Midbrain (tissue), 1 donor: ENCODE measurements at regions not wholly inside any gene's neighbourhood (a gene's known extent, or its start where the extent isn't known, plus 50 kb on each side); places are given as distances from the start of the nearest gene placed in this dataset.
A peak's percentile ranks its signal among the peaks of the same experiment; 100 is the strongest.

ENCODE experiments used
- DNase-seq: peaks from one replicate; lab custom pipeline; 2025; lab: John Stamatoyannopoulos, UW

DNA sequence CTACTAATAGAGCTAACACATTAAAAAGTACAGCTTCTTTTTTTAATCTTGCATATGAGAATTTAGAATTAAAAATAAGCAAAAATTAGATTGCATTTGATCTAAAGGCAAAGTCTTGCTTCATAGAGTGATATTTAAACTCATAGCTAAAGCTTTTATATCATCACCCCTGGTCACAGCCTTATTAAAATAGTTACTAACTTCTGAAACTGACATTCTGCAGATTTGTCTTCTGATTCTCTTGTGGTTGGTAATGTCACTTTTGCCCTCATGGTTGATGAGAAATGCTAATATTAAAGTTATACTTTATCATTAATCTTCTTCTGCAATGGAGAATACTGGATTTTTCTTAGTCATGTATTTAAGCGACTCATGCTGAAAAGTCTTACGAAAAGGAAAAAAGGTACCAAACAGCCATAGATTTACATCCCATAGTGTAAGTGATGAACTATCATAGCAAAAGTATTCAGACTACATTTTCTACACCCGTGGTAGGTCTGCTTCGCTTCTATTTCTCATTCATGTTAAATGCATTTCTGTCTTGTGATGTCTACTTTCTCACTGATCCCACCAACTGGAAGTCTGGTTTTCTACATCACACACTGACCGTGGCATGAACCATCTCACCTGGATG lies 330.5 kb upstream of the B3GALT2 start:
- DNase-seq, result no peak

DNA sequence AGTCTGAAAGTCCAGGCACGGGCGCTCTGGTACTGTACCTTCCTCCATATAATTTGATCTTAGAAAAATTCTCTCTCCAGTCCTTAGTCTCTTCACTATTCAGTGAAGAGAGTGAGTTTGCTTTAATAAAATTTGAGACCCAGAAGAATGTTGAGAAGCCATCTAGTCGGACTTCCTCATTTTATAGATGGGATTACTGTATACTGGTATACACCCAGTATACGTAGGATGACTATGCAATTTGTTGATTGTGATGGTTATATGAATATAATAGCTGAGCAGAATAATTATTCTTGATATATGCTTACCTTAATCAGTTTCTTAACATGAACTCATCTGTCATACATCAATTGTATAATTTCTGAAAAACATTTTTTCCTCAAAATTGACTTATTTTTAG lies 328.0 kb upstream of the B3GALT2 start:
- no peak for DNase-seq

DNA sequence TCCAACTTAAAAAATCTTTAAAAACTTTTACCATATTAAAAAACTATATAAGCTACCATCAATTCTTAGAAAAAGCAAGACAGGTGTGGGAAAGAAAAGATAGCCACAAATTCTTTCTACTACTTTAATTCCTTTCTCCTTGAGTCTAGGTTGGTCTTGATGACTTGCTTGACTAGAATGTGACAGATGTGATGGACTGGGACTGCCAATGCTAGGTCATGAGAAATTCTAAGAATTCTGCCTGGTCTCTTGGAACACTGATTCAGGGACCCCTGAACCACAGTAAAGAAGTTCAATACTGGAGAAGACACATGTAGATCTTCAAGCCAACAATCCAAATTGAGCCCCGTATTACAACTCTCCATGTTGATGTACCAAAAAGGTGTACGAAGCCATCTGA lies 326.6 kb upstream of the B3GALT2 start:
- no peak for DNase-seq

DNA sequence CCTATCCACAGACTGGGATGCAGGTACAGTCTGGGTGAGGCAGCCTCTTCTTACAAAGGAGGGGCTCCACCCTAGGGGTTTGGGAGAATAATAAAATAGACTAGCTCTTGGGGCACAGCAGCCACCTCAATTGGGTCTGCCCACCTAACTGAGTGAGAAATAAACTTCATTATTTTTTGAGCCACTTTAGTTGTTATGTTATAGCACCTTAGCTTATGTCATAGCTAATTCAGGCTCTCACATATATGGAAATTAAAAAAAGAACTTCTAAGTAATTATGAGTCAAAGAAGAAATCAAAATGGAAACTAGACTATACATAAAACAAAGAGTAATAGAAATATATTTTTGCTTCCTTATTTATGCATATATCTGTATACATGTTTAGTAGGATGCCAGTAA lies 318.5 kb upstream of the B3GALT2 start:
- DNase-seq, result no peak

DNA sequence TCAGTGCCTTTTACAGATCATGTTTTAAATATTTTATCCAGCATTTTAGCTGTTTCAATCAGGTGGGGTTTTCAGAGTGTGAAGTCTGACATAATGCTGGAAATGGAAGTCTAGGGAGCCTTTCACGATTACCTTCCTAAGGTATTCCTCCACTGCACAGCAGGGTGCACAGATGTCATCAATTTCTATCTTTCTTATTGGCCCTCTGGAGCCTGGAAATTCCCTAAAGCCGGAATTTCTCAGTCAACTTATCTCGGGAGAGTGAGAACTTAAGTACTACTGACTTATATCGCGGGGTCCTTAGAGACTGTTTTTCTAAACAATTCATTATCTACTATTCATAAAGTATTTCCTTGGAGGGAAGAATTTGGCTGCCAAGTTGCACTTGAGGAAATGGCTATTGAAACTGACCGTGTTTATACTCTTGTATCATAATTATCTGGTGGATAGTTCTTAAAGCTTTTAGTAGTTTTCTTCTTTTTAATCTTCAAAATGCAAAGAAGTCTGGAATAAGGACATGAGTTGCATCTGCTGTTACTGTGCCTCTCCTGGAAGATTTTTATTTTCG lies 311.8 kb upstream of the B3GALT2 start:
- no peak for DNase-seq

DNA sequence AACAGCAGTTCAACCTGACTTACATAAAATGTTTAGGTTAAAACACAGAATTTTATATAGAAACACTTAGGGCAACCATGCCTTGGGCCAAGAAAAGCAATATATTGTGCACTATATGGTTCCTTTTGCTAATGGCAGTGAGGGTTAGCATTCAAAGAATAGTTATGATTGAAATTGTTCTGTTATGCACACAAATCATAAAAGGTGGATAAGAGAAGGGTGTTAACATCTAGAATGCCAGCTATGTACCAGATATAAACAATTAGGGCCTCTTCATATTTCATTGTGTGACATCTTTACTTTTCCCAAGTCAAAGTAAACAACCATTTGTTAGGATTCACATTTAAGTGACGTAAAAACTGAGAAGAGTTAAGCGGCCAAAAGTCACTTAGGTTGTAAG lies 308.0 kb upstream of the B3GALT2 start:
- DNase-seq, result no peak

DNA sequence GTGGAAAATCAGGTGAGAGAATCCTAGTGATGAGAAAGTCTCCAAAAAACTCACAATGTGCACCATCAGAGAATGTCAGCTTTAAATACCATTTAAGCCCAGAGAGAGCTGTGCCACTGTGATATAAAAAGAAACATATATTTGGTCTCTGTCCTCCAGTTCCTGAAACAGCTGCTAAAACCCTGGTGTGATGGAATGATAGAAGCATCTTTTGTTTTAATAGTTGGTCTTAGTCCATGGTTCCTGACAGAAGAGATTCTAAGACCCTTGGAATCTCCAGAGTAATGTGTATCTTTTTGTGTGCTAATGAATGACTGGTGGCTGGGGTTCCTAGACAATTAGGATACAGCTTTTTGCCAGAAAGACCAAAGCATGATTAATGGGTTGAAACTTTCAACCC lies 302.8 kb upstream of the B3GALT2 start:
- no peak for DNase-seq

DNA sequence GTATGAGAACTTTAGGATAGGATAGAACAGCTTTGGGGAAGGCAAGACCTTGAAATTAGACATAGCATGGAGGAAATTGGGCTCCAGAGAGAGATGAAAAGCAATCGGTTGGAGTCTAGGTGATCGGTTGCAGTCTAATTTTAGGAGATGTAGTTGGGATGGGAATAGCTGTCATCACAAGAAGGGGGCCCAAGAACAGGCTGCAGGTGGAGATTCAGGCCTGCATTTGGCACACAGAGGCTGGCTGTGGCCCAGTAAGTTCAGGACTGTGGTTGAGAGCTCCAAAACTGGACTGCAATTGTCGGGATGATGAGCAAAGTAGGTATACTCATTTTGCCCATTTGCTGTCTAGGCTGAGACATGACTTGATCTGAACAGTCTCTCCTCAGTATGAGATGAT lies 301.3 kb upstream of the B3GALT2 start:
- DNase-seq, result no peak

DNA sequence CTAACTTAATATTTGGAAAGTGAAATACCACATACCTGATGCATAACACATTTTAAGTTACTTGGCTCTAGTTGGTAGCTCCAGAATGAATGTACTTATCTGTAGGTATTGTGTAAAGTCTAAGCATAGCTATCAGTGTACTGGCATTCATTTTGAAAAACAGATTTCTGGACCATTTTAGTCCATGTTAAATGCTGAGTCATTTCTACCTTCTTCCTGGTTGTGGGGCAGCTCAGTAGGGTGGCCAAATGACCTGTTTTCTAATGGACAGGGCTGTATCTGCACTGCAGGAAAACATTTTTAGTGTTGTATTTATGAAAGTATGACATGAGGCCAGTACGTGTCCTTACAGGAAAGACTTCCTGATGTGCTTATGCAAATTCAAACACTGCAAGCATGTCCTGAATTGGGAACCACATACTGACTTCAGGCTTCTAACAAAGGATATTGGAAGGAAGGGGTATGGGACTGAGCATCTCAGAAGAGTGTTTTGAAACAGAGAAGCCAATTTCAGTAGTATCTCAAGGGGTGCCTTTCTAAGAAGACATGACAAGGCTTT lies 300.3 kb upstream of the B3GALT2 start:
- DNase-seq, result no peak

DNA sequence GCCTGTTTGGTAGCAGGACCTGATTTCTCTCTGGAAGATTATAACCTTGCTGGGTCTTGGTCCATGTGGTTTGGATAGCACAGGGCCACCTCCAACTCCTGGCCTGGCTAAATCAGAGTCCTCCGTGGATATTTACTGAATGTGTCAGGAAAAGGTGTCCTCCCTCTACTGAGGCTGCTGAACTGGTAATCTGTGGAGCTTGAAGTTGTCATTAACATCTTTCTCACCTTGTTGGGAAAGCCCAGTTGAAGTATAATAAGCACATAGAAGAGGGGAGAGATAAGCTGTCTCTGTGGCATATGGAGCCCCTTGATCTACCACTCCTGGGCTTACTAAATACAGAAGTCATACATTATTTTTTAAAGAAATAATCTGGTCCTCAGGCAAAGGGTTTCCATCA lies 294.3 kb upstream of the B3GALT2 start:
- no peak for DNase-seq

DNA sequence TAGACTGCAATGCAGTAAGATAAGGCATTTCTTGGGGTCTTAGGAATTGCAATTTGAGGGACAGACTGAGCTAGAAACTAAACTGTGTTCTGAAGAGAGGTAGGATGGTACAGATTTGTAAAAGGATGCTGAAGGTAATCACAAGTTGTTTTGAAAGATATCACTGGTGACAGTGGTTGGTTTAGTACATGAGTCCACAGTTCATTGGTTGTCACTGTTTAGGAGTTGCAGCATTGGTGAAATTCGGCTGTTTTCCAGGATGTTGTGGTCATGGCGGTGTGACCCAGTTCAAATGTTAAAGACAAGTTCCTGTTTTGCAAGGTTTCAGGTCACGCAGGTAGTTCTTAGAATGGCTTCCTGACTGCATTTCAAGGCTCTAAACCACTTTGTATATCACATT lies 292.8 kb upstream of the B3GALT2 start:
- no peak for DNase-seq

DNA sequence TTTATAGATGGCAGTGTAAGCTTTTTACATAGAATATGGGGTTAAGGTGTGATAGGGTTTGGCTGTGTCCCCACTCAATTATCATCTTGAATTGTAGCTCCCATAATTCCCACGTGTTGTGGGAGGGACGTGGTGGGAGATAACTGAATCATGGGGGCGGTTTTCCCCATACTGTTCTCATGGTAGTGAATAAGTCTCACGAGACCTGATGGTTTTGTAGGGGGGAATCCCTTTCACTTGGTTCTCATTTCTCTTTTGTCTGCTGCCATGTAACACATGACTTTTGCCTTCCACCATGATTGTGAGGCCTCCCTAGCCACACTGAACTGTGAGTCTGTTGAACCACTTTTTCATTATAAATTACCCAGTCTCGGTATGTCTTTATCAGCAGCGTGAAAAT lies 290.3 kb upstream of the B3GALT2 start:
- DNase-seq, result no peak

DNA sequence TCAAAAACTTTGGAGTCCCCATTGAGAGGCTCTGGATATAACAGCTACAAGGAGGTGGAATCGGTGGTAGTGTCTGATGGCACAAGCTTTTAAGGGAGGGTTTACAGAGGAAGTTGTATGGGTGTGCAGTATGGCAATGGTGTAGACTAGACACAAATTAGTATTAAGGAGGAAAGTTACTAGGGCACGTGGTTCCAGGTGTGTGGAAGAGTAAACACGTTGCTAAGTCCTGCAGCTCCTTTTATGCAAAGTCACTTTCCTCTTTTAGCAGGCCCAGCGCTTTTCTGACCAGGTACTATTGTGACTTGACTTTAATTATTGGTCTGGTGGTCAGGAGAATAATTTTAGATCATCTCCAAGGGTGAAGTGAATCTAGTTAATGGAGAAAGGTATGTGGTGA lies 287.5 kb upstream of the B3GALT2 start:
- no peak for DNase-seq

DNA sequence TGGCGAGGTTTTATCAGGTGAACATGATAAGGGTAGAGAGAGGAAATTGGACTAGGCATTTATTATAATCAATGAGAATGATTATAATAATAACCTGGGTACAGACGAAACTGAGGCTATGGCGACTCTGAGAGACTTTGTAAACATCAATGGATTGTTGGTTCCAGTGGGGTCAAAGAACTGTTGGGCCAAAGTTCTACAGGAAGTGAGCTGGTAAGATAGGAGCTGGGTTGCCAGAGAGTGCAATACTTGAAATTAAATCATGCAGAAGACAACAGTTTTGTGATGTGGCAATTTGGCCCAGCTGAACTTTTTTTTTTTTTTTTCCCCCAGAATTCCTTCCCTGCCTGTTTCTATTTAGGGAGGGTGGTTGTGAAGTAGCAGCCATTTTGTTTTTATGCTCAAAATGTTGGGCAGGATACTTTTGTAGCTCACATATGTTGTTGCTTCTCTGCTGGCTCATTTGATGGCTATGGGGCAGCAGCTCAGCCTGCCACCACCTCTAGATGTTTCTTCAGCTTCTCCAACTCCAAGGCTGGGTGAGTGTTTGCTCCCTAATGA lies 286.5 kb upstream of the B3GALT2 start:
- no peak for DNase-seq

DNA sequence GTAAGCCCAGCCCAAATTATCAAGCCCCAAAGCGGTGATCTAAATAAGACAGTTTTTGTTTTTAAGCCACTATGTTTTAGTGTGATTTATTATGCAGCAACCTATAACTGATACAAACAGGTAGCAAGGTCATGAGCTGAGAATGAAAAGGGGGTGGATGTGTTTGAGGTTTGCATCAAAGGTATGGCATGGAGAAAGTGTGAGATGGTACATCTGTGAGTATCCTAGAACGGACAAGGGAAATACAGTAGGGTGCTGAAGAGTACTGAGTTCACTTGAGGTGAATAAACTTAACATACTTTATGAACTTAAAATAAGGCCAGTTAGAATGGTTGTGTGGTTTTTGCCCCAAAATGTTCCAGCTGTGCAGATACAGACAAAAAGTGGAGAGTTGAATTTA lies 286.0 kb upstream of the B3GALT2 start:
- no peak for DNase-seq

DNA sequence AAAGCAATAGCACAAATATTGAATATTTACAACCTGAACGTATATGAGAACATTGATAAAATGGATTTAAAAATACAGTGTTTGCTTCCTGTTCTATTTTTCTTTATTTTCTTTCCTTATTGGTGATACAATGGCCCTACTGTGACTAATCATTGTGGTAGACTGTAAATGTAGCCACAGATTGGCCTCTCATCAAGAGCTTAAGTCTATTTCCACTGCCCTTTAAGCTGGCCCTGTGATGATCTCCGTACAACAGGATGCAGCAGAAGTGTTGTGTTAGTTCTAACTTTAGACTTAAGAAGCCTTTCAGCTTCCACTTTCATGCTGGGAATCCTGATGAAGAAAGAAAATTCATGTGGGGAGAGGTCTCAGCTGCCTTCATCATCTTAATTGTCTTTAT lies 285.6 kb upstream of the B3GALT2 start:
- no peak for DNase-seq

DNA sequence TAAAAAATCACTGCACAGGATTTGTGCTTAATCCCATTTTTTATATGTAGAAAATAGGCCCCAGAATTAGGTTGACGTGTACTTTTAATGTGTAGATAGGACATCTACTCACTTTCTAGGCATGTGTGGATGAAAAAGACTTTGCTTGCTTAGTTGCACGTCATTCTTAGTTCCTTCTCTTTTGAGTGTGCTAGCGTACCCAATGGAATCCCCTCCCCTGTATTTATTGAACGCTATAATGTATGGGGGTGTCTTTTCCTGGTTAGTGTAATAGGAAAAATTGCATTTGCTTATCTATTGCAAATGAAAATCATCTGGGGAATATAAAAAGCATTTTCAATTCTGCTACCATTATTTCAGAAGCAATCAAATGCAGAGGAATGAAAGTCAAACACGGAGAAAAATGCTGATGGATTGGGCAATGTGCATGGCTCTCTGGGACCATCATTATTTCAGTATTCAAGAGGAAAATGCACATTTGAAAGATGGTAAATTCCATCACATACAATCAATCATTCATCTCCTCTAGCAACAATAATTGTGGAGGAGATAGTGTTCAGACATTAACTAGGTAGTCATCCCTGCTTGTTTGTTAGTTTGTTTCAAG lies 277.0 kb upstream of the B3GALT2 start:
- no peak for DNase-seq

DNA sequence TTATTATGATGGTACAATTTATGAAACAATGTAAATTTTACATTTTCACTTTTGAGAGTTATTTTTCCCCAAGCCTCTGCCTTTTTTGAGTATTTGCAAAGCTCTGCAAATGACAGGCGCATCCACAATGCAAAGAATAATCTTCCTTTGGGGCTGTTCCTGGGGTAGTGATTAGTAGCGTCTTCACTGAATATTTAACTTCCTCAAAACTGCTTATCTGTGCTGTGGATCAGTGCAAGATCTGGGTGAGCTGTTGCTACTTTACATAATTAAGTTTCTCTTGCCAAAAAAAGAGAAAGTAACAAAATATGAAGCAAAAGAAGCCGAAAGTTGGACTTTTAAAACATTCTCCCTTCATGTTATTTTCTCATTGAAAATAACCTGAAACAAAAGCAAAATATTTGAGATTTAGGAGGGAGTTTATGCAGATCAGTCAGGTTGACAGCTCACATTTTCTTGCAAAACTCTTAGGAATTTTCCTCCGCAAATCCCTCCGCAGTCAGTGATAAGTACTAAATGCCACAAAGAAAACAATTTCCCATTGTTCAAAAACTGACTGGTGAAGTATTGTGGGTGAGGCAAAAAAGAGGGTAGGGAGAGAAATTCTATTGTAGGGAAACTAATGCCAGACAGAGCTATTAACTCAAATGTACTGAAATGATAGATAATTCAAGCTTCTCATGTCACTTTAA lies 276.4 kb upstream of the B3GALT2 start:
- DNase-seq, result peak; percentile 9

DNA sequence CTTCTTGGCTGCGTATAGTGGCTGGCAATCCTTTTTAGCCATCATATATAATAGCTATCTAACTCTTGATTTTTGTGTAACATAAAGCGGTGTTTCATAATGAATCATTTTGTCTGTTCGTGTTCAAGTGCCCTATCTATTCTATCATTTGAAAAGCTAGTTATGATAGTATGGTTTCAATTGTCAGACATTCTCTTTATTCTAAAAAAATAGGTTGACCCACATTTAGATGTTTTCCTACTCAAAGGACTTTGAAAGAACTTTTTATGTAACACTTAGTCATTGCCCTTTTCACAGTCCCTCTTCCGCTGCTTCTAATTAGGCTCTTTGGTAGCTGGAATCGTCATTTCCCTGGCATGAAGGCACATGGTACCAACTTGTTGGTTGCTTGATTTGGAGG lies 272.2 kb upstream of the B3GALT2 start:
- no peak for DNase-seq

DNA sequence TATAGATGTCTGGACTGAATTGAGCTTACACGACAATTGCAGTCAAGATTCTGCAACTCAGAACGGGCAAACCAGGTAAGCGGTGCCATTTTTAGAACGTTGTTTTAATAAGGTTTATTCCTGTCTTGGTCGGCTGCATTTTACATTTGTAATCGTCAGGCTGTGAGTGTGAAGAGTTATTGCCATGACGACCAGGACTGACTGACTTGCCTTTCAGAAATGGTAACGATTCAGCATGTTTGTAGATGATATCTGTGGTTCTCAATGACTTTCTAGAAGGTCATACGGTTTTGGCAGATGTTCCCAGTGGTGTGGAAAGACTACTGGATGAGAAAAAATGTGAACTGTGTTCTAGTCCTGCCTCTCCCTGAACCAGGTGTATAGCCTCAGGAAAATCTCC lies 271.3 kb upstream of the B3GALT2 start:
- no peak for DNase-seq

DNA sequence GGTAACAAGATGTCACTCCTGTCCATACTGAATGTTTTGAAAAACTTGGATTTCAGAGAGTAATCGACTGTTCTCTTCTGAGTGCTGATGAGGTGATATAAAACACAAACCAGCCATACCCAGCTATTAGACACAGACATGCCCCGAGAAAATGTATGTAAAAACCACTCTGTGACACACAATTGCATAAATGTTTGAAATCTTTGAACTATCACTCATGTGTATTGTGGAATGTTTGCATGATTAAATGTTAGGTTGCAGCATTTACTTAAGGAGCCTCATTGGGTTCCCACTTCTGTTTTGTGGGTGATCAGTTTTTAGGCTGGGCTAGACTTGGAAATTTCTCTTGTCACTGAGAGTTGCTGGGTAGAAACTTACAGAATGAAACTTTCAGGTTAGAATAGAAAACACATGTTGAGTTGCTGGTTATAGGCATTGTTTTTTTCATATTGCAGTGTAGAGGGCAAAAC lies 270.4 kb upstream of the B3GALT2 start:
- DNase-seq, result no peak

DNA sequence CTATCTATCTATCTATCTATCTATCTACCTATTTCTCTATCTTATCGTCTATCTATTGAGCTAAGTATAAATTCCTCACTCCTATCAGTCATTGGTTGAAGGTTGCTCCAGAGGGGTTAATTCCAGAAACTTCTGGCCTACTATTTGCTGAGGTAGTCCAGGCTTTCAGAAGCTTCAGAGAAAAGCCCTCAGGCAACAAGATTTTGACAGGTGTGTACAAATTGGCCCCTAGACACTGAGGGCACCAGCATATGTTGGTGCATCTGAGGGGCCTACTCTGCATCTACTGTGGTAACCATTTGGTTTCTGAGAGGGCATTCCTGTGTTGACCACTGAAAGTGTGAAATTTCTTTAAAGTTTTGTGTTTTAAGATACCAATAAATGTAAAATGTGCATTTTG lies 265.2 kb upstream of the B3GALT2 start:
- DNase-seq, result no peak

DNA sequence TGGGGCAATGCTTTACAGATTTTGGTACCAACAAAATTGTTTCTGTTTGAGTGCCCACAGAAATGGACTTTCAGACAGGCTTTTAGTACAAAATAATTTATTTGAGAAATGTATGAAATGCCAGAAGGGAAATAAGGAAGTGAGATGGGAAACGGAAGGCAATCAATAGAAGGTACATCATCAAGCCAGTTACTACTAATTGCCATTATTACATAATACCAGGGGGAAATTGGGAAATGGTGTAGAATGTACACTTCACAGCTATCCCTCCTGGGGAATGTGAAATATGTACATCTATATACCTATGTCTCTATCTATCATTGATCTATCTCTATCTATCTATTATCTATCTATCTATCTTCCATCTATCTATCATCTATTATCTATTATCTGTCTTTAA lies 264.6 kb upstream of the B3GALT2 start:
- no peak for DNase-seq
